H1 (cell line): ENCODE measurements at regions not wholly inside any gene's neighbourhood (a gene's known extent, or its start where the extent isn't known, plus 50 kb on each side); places are given as distances from the start of the nearest gene placed in this dataset.

Source experiments
- CTCF ChIA-PET: fragments of 300-600 bp; sonication (Branson Sonifier 250); formaldehyde crosslinking; loops from one replicate; lab custom pipeline; 2021; ENCODE audit not compliant: partially characterized antibody; lab: Charles Lee
- POLR2A ChIA-PET: fragments of 300-600 bp; sonication (Branson Sonifier 250); formaldehyde crosslinking; loops from one replicate; lab custom pipeline; 2021; ENCODE audit warnings: inconsistent platforms; ENCODE audit not compliant: partially characterized antibody; lab: Charles Lee
- DNase-seq, 2 experiments: peaks; one replicate each; pipeline versions ENCODE4 v3.0.0 to v3.0.0-alpha.2; 2010 to 2022; ENCODE audit warnings: low spot score in 2 of 2, low read depth in 1 of 2, mixed read lengths in 1 of 2
- FAIRE-seq: peaks from 2 replicates; lab custom pipeline; 2011; peaks lifted over from hg19 to GRCh38; lab: Jason Lieb, UNC
- H2AFZ ChIP-seq: 2 replicates; pipeline ENCODE4 v1.8.1; 2012; ENCODE audit warnings: low read length, inconsistent platforms
- H2AK5ac ChIP-seq: 2 replicates; pipeline ENCODE4 v1.6.1; 2013; ENCODE audit warnings: low read depth, low read length
- H2BK120ac ChIP-seq: replicated peaks from 2 replicates; pipeline ENCODE3; 2013; ENCODE audit warnings: low read depth, low read length, inconsistent platforms
- H2BK12ac ChIP-seq: 2 replicates; pipeline ENCODE4 v1.6.1; 2013; ENCODE audit warnings: low read depth, low read length
- H2BK15ac ChIP-seq: 2 replicates; pipeline ENCODE4 v1.6.1; 2013; ENCODE audit warnings: low read length
- H2BK20ac ChIP-seq: 2 replicates; pipeline ENCODE4 v1.6.1; 2013; ENCODE audit warnings: low read length
- H2BK5ac ChIP-seq: 2 replicates; pipeline ENCODE4 v1.6.1; 2013; ENCODE audit warnings: low read depth, low read length
- H3K14ac ChIP-seq: 2 replicates; pipeline ENCODE4 v1.6.1; 2013; ENCODE audit warnings: inconsistent platforms; ENCODE audit not compliant: insufficient read length
- H3K18ac ChIP-seq: 2 replicates; pipeline ENCODE4 v1.6.1; 2013; ENCODE audit warnings: low read length; ENCODE audit errors: extremely low read depth
- H3K23ac ChIP-seq: 2 replicates; pipeline ENCODE4 v1.6.1; 2013; ENCODE audit warnings: inconsistent platforms; ENCODE audit not compliant: insufficient read length
- H3K23me2 ChIP-seq: 2 replicates; pipeline ENCODE4 v1.6.1; 2013; ENCODE audit warnings: low read depth, low read length
- H3K27ac ChIP-seq: 2 replicates; pipeline ENCODE4 v1.6.1; 2011; ENCODE audit warnings: low read depth, low read length, inconsistent platforms
- H3K27me3 ChIP-seq, 4 experiments: replicated peaks in 1 of 4; 1 replicate in 1 of 4; 2 replicates in 3 of 4; pipeline versions ENCODE4 v1.6.1 to v1.8.1; 2011 to 2013; ENCODE audit warnings: low read length in 3 of 4, mild to moderate bottlenecking in 3 of 4, inconsistent platforms in 2 of 4, mixed read lengths in 2 of 4, moderate library complexity in 1 of 4; ENCODE audit not compliant: control insufficient read depth in 3 of 4, insufficient read depth in 3 of 4; ENCODE audit errors: extremely low read depth in 1 of 4
- H3K36me3 ChIP-seq, 4 experiments: 2 replicates each; pipeline versions ENCODE4 v1.6.1 to v1.8.1; 2011 to 2013; ENCODE audit warnings: mild to moderate bottlenecking in 4 of 4, low read length in 3 of 4, moderate library complexity in 2 of 4, control low read depth in 1 of 4, inconsistent platforms in 1 of 4; ENCODE audit not compliant: insufficient read depth in 4 of 4, control insufficient read depth in 2 of 4
- H3K4ac ChIP-seq: replicated peaks from 2 replicates; pipeline ENCODE3; 2013; ENCODE audit warnings: low read length, low read depth, mixed read lengths, inconsistent platforms; ENCODE audit not compliant: insufficient read length
- H3K4me1 ChIP-seq, 4 experiments: replicated peaks in 1 of 4; 1 replicate in 1 of 4; 2 replicates in 3 of 4; pipeline versions ENCODE4 v1.6.1 to v1.8.1; 2011 to 2013; ENCODE audit warnings: low read length in 3 of 4, inconsistent platforms in 2 of 4, mixed read lengths in 1 of 4; ENCODE audit not compliant: insufficient read depth in 4 of 4, control insufficient read depth in 3 of 4
- H3K4me2 ChIP-seq, 2 experiments: 2 replicates each; pipeline versions ENCODE4 v1.6.1 to v1.8.1; 2011 to 2013; ENCODE audit warnings: low read depth in 2 of 2, low read length in 2 of 2, control low read depth in 1 of 2, inconsistent platforms in 1 of 2, mild to moderate bottlenecking in 1 of 2; ENCODE audit not compliant: insufficient read depth in 1 of 2
- H3K4me3 ChIP-seq, 4 experiments: fragments of 200-600, 300-600 bp in 1 of 4; sonication (generic), shearing (Covaris generic), sonication (Bioruptor Twin) in 1 of 4; 2 replicates each; pipeline versions ENCODE4 v1.5.1 to v1.8.1; 2011 to 2016; ENCODE audit warnings: low read length in 4 of 4, low read depth in 3 of 4, control low read depth in 2 of 4, inconsistent platforms in 2 of 4, mild to moderate bottlenecking in 2 of 4, mixed read lengths in 1 of 4, moderate library complexity in 1 of 4; ENCODE audit not compliant: insufficient read depth in 2 of 4; ENCODE audit errors: extremely low read depth in 1 of 4
- H3K56ac ChIP-seq: replicated peaks from 2 replicates; pipeline ENCODE3; 2013; ENCODE audit warnings: low read depth, mild to moderate bottlenecking, mixed read lengths, low read length, inconsistent platforms; ENCODE audit not compliant: insufficient read length
- H3K79me1 ChIP-seq: 2 replicates; pipeline ENCODE4 v1.6.1; 2013; ENCODE audit warnings: low read depth, low read length, control low read depth
- H3K79me2 ChIP-seq, 2 experiments: 2 replicates each; pipeline versions ENCODE4 v1.6.1 to v1.8.1; 2012 to 2013; ENCODE audit warnings: low read length in 2 of 2, mild to moderate bottlenecking in 2 of 2, inconsistent platforms in 1 of 2; ENCODE audit not compliant: insufficient read depth in 2 of 2, control insufficient read depth in 1 of 2
- H3K9ac ChIP-seq, 4 experiments: replicated peaks in 1 of 4; 1 replicate in 1 of 4; 2 replicates in 3 of 4; pipeline versions ENCODE4 v1.6.1 to v1.8.1; 2011 to 2013; ENCODE audit warnings: low read depth in 3 of 4, low read length in 3 of 4, control low read depth in 2 of 4, mild to moderate bottlenecking in 2 of 4, moderate library complexity in 2 of 4, inconsistent platforms in 1 of 4; ENCODE audit errors: extremely low read depth in 1 of 4
- H3K9me3 ChIP-seq, 2 experiments: 2 replicates each; pipeline versions ENCODE4 v1.6.1 to v1.8.1; 2012 to 2013; ENCODE audit warnings: mild to moderate bottlenecking in 2 of 2, moderate library complexity in 2 of 2, control low read depth in 1 of 2, inconsistent platforms in 1 of 2, low read depth in 1 of 2, low read length in 1 of 2, mixed read lengths in 1 of 2; ENCODE audit not compliant: insufficient read depth in 2 of 2
- H4K20me1 ChIP-seq, 2 experiments: replicated peaks in 1 of 2; 2 replicates each; pipeline versions ENCODE3 to v1.8.1; 2011 to 2013; ENCODE audit warnings: inconsistent platforms in 2 of 2, low read length in 2 of 2, mild to moderate bottlenecking in 1 of 2; ENCODE audit not compliant: insufficient read depth in 2 of 2, control insufficient read depth in 1 of 2
- H4K5ac ChIP-seq: 2 replicates; pipeline ENCODE4 v1.6.1; 2013; ENCODE audit warnings: low read length, low read depth, mixed read lengths, inconsistent platforms; ENCODE audit not compliant: insufficient read length
- H4K8ac ChIP-seq: 2 replicates; pipeline ENCODE4 v1.8.0; 2013; ENCODE audit warnings: mild to moderate bottlenecking, moderate library complexity, low read length, inconsistent platforms; ENCODE audit not compliant: insufficient read depth; ENCODE audit errors: extremely low read depth
- H4K91ac ChIP-seq: replicated peaks from 2 replicates; pipeline ENCODE3; 2013; ENCODE audit warnings: low read length, mixed read lengths, inconsistent platforms; ENCODE audit not compliant: insufficient read length
- TAF7 ChIP-seq: optimal IDR thresholded peaks from 2 replicates; pipeline ENCODE3; 2011; ENCODE audit warnings: low read depth, mild to moderate bottlenecking, inconsistent platforms, low read length, moderate library complexity, borderline replicate concordance
- WGBS, 2 experiments: shearing (Covaris generic) in 1 of 2; methylation state at CpG; one replicate each; pipeline versions ENCODE4 v1.1.6 to v1.1.7; 2013 to 2015; ENCODE audit warnings: low lambda C conversion rate in 2 of 2, mixed read lengths in 2 of 2, inconsistent platforms in 1 of 2, low coverage in 1 of 2, missing lambda C conversion rate in 1 of 2; ENCODE audit not compliant: insufficient replicate concordance in 2 of 2, insufficient coverage in 1 of 2, insufficient read length in 1 of 2; ENCODE audit errors: extremely low coverage in 1 of 2, missing lambda C conversion rate in 1 of 2; 5-methylcytosine and 5-hydroxymethylcytosine counted together

- H3K27me3 ChIP-seq, result no peaks in the 10 kb centered on the region; a peak in 1 of 7 replicates
- no peak overlapping the region for H3K18ac ChIP-seq
- TF ChIP-seq TAF7, result no peak
- H3K23ac ChIP-seq, result no peak overlapping the region
- no peak overlapping the region for H4K91ac ChIP-seq
- DNase-seq, result no peak
- H4K20me1 ChIP-seq, result no peaks in the 10 kb centered on the region
- H3K56ac ChIP-seq, result no peak overlapping the region
- WGBS, 2 experiments, result 0% methylated on average over 1 of the region's 1 CpG; no CpG with 5 or more reads in 1 of the 2 experiments
- no peak overlapping the region for H3K4me3 ChIP-seq
- no peak overlapping the region for H2AK5ac ChIP-seq
- H3K9ac ChIP-seq, result no peak overlapping the region
- H3K79me1 ChIP-seq, result no peaks in the 10 kb centered on the region
- H2BK20ac ChIP-seq, result no peak overlapping the region
- CTCF ChIA-PET, result interaction anchor here (1.9 kb wide), 1 partner anchor 143 kb away, joined by 4 read pairs; no protein-coding TSS in a partner anchor
- no peak overlapping the region for H2BK15ac ChIP-seq
- no peaks in the 10 kb centered on the region for H3K9me3 ChIP-seq
- no peak overlapping the region for H2AFZ ChIP-seq
- no peak overlapping the region for H3K4ac ChIP-seq
- no peak overlapping the region for H2BK5ac ChIP-seq
- H3K14ac ChIP-seq, result no peak overlapping the region
- no peak overlapping the region for H2BK120ac ChIP-seq
- H3K79me2 ChIP-seq, result no peaks in the 10 kb centered on the region
- H3K23me2 ChIP-seq, result no peaks in the 10 kb centered on the region
- no peak overlapping the region for H4K8ac ChIP-seq
- POLR2A ChIA-PET, result no interaction called here
- no peak overlapping the region for H4K5ac ChIP-seq
- H3K27ac ChIP-seq, result no peak overlapping the region
- H2BK12ac ChIP-seq, result no peak overlapping the region
- no peak overlapping the region for H3K4me2 ChIP-seq
- FAIRE-seq, result no peak
- H3K36me3 ChIP-seq, result no peaks in the 10 kb centered on the region
- H3K4me1 ChIP-seq, result peaks cover 1 to 9% (median 4%) of the 10 kb centered on the region in 4 experiments; a peak in 6 of 7 replicates
Observed at GRCh38 chrX:68990948-68991347, 162.1 kb downstream of the EFNB1 start.
